KOPT-K1 (cell line): ENCODE measurements at regions not wholly inside any gene's neighbourhood (a gene's known extent, or its start where the extent isn't known, plus 50 kb on each side); places are given as distances from the start of the nearest gene placed in this dataset.

Experiments used
- H3K27ac ChIP-seq: fragments of 200-600 bp; sonication (generic); 2 replicates; pipeline ENCODE4 v1.5.1; 2016; ENCODE audit warnings: antibody characterized with exemption, mild to moderate bottlenecking, low read depth, low read length; ENCODE audit not compliant: poor library complexity, severe bottlenecking
- H3K36me3 ChIP-seq: fragments of 200-600 bp; sonication (generic); 2 replicates; pipeline ENCODE4 v1.5.1; 2017; ENCODE audit warnings: antibody characterized with exemption, mild to moderate bottlenecking, low read length, moderate library complexity; ENCODE audit not compliant: insufficient read depth
- H3K9me3 ChIP-seq: fragments of 200-600 bp; sonication (generic); 2 replicates; pipeline ENCODE4 v1.5.1; 2017; ENCODE audit warnings: antibody characterized with exemption, low read length, mild to moderate bottlenecking; ENCODE audit not compliant: insufficient read depth, poor library complexity, severe bottlenecking

- Histone ChIP-seq H3K9me3 (no peaks in the 10 kb centered on the region), H3K36me3 (no peaks in the 10 kb centered on the region), H3K27ac (no peak overlapping the region)
These were observed 1443.5 kb upstream of the IGFBP7 start for GRCh38 chr4:58553679-58554078.

GRCh38 chr4:58553031-58553430 is 1442.8 kb upstream of the IGFBP7 start:
- Histone ChIP-seq H3K36me3 (no peaks in the 10 kb centered on the region), H3K27ac (no peak overlapping the region), H3K9me3 (no peaks in the 10 kb centered on the region)

- Histone ChIP-seq H3K27ac (no peak overlapping the region), H3K36me3 (no peaks in the 10 kb centered on the region), H3K9me3 (no peaks in the 10 kb centered on the region)
These were observed 1441.5 kb upstream of the IGFBP7 start for GRCh38 chr4:58551676-58552075.

GRCh38 chr4:58543465-58543864 is 1433.3 kb upstream of the IGFBP7 start:
- Histone ChIP-seq H3K9me3 (no peaks in the 10 kb centered on the region), H3K27ac (no peak overlapping the region), H3K36me3 (no peaks in the 10 kb centered on the region)

- H3K36me3 ChIP-seq: no peaks in the 10 kb centered on the region
- no peaks in the 10 kb centered on the region for H3K9me3 ChIP-seq
- H3K27ac ChIP-seq: no peak overlapping the region
These were observed 1431.7 kb upstream of the IGFBP7 start for GRCh38 chr4:58541926-58542325.

GRCh38 chr4:58522765-58523382 is 1412.7 kb upstream of the IGFBP7 start:
- H3K36me3 ChIP-seq: no peaks in the 10 kb centered on the region
- H3K9me3 ChIP-seq: no peaks in the 10 kb centered on the region
- no peak overlapping the region for H3K27ac ChIP-seq

- H3K36me3 ChIP-seq: no peaks in the 10 kb centered on the region
- no peaks in the 10 kb centered on the region for H3K9me3 ChIP-seq
- H3K27ac ChIP-seq: no peak overlapping the region
These were observed 1405.0 kb upstream of the IGFBP7 start for GRCh38 chr4:58515226-58515625.

GRCh38 chr4:58514299-58514698 is 1404.1 kb upstream of the IGFBP7 start:
- no peaks in the 10 kb centered on the region for H3K9me3 ChIP-seq
- no peaks in the 10 kb centered on the region for H3K36me3 ChIP-seq
- no peak overlapping the region for H3K27ac ChIP-seq

GRCh38 chr4:58510652-58511051 is 1400.5 kb upstream of the IGFBP7 start:
- no peaks in the 10 kb centered on the region for H3K36me3 ChIP-seq
- no peaks in the 10 kb centered on the region for H3K9me3 ChIP-seq
- H3K27ac ChIP-seq: no peak overlapping the region

GRCh38 chr4:58507079-58507478 is 1396.9 kb upstream of the IGFBP7 start:
- no peaks in the 10 kb centered on the region for H3K9me3 ChIP-seq
- no peaks in the 10 kb centered on the region for H3K36me3 ChIP-seq
- H3K27ac ChIP-seq: no peak overlapping the region

GRCh38 chr4:58502839-58503238 is 1392.7 kb upstream of the IGFBP7 start:
- no peak overlapping the region for H3K27ac ChIP-seq
- no peaks in the 10 kb centered on the region for H3K36me3 ChIP-seq
- H3K9me3 ChIP-seq: no peaks in the 10 kb centered on the region

- Histone ChIP-seq H3K36me3 (no peaks in the 10 kb centered on the region), H3K27ac (no peak overlapping the region)
These were observed 1389.0 kb upstream of the IGFBP7 start for GRCh38 chr4:58499182-58499581.

GRCh38 chr4:58491620-58492019 is 1381.4 kb upstream of the IGFBP7 start:
- Histone ChIP-seq H3K9me3 (no peaks in the 10 kb centered on the region), H3K27ac (no peak overlapping the region), H3K36me3 (no peaks in the 10 kb centered on the region)

More at GRCh38 chr4:58499182-58499581, 1389.0 kb upstream of the IGFBP7 start:
- H3K9me3 ChIP-seq: no peaks in the 10 kb centered on the region

GRCh38 chr4:58477950-58478349 is 1367.8 kb upstream of the IGFBP7 start:
- Histone ChIP-seq H3K36me3 (no peaks in the 10 kb centered on the region), H3K27ac (no peak overlapping the region), H3K9me3 (no peaks in the 10 kb centered on the region)

GRCh38 chr4:58477513-58477912 is 1367.3 kb upstream of the IGFBP7 start:
- H3K9me3 ChIP-seq: no peaks in the 10 kb centered on the region
- no peak overlapping the region for H3K27ac ChIP-seq
- no peaks in the 10 kb centered on the region for H3K36me3 ChIP-seq

GRCh38 chr4:58475097-58475496 is 1364.9 kb upstream of the IGFBP7 start:
- Histone ChIP-seq H3K9me3 (no peaks in the 10 kb centered on the region), H3K27ac (no peak overlapping the region), H3K36me3 (no peaks in the 10 kb centered on the region)
